GM21423 (cell line): ENCODE measurements at regions not wholly inside any gene's neighbourhood (a gene's known extent, or its start where the extent isn't known, plus 50 kb on each side); places are given as distances from the start of the nearest gene placed in this dataset.
"Not testable (repeated sequence)": the region's sequence is repeated elsewhere in the genome, so short reads cannot be mapped to it uniquely, and the experiment has no call there.

Source experiments
- ATAC-seq: cut with Tn5 transposase; IDR thresholded peaks from one replicate; pipeline ENCODE4 v1.9.1; 2021; ENCODE audit warnings: mild to moderate bottlenecking, moderate library complexity; ENCODE audit not compliant: unreplicated experiment

- ATAC-seq = no peak
Measured at GRCh38 chr19:13652810-13653590, 111.3 kb upstream of the MRI1 start.

- ATAC-seq = no peak
Measured at GRCh38 chr19:13646758-13647157, 117.6 kb upstream of the MRI1 start.

DNA sequence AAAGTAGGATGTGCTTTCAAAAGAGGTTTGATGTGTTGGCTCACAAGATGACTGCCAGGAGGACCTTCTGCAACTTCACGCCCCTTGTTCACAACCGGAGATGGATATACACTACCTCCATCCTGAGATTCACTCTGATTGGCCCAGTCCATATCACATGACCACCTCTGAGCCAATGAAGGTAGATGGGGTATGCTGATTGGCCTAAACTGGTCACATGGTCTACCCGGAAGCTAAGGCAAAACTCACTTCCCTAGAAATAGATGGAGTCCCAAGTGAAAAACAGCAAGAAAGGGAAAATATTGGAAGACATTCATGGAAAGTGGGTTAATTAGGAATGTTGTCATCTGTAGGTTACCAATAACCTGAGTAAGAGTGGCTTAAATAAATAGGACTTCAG, 119.7 kb upstream of the MRI1 start:
- no peak for ATAC-seq

GRCh38 chr19:13640611-13641010, 123.7 kb upstream of the MRI1 start:
- ATAC-seq = no peak

GRCh38 chr19:13639342-13639929, 124.9 kb upstream of the MRI1 start:
- no peak for ATAC-seq

DNA sequence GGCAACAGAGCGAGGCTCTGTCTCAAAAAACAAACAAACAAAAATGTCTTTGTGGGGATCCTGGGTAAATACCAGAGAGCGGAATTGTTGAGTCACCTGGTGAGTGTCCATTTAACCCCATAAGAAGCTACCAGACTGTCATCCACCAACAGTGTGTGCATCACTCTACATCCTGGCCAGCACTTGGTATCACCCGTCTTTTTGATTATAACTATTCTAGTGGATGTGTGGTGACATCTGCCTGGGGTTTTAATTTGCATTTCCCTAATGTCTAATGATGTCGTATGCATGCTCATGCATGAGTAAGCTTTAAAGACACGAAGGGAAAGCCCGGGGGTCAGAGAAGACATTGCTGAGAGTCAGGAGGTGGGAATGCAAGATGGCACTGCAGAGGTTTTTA, 126.7 kb upstream of the MRI1 start:
- no peak for ATAC-seq

DNA sequence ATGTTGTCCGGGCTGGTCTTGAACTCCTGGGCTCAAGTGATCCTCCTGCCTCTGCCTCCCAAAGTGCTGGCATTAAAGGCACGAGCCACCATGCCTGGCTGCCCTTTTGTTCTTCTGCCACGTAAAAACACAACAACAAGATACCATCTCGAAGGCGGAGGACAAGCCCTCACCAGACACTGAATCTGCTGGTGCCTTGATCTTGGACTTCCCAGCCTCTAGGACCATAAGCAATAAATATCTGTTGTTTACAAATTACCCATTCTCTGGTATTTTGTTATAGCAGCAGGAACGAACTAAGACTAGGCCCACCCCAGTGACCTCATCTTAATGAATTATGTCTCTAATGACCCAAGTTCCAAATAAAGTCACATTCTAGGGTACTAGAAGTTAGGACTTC, 128.4 kb upstream of the CACNA1A start:
- ATAC-seq = no peak

GRCh38 chr19:13633522-13633922, 127.2 kb upstream of the CACNA1A start:
- ATAC-seq = no peak

DNA sequence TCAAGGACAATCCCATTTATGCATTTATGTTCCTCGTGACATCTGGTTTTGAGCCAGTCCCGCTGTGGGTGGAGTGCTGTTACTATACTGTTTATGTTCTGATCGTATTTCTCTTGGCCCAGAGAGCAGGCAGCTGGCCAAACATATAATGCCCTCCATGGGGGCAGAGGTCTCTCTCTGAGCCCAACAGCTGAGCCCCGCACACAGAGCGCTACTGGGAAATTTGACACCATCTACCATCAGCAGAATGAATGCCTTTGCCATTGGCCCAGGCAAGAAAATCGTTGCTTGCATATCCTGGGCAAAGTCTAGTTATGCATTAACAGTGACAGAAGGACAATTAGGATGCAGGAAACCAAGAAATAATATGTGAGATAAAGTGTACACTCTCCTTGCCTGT, 126.8 kb upstream of the CACNA1A start:
- no peak for ATAC-seq

DNA sequence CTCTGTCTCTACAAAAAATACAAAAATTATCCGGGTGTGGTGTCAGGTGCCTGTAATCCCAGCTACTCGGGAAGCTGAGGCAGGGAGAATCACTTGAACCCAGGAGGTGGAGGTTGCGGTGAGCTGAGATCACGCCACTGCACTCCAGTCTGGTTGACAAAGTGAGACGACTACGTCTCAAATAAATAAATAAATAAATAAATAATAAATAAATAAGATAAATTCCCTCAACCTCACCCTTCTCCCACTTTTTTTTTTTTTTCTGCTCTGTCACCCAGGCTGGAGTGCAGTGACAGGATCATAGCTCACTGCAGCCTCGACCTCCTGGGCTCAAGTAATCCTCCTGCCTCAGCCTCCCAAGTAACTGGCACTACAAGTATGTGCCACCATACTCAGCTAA, 125.9 kb upstream of the CACNA1A start:
- not testable (repeated sequence) for ATAC-seq

- ATAC-seq = no peak
Measured at GRCh38 chr19:13629687-13630357, 123.5 kb upstream of the CACNA1A start.

DNA sequence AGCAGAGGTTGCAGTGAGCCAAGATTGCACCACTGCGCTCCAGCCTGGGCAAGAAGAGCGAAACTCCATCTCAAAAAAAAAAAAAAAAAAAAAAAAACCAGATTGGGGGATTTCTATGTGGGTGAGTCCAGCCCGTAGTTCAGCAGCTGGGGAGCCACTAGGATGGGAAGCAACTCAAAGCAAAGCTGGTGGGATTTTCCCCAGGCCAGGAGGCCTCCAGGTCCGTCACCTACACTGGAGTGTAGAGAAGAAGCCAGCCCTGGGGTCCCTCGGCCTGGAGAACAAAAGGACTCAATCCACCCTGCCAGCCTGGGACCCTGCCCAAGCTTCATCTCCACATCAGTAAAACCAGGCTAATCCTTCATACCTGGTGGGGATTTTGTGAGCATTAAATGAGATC, 121.3 kb upstream of the CACNA1A start:
- ATAC-seq = no peak

GRCh38 chr19:13623716-13624710, 117.7 kb upstream of the CACNA1A start:
- ATAC-seq = no peak

- no peak for ATAC-seq
Measured at GRCh38 chr19:13622766-13623715, 116.8 kb upstream of the CACNA1A start.

DNA sequence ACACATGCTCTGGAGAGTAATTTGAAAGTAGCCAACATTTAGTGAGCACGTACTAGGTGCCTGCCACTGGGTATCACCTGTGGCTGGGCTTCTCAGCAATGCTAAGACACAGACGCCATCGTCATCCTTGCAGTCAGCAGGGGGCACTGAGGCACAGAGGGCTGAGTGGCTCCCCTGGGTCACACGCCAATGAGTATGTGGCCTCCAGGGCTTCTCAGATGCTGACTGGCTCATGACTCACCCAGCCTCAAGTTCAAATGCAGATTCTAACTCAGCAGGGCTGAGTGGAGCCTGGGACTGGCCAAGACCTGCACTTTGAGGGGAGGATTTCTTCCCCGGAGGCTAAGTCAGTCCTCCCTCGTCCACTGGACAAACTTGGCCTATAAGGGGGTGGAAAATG, 115.1 kb upstream of the CACNA1A start:
- ATAC-seq = no peak

DNA sequence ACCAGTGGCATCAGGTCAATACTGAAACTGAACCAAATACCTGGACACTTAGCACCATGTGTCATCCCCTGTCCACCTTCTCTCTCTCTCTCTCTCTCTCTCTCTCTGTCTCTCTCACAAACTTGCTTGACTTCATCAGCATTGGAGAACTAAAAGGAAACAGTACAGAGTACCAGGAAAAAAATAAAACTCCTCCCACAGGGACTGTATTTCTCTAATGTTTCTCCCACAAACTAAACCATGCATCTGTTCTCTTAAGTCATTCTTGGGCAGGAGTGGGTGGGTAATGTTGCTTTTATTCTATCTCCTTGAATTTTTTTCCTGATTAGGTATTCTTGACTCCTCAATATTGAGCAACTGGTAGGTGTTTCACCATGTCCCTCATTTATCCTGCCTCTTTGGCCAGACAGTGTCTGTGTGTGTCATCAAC, 112.9 kb upstream of the CACNA1A start:
- ATAC-seq = no peak

DNA sequence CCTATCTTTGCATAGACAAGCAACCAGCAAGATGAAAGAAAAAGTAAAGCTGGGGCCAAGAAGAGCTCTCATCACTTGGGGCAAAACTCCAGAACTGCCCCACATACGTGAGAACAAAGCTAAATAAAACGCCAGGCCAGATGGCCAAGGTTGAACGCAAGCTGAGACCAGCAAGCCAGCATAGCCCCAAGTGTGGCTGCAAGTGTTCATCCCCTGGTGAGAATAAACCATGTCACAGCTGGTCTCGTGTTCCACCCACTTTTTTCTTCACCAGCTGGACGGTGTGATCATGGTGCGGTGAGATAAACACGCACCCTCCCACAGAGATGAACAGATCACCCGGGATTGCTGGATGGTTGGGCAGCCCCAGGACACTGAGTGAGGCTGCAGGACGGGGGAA, 109.6 kb upstream of the CACNA1A start:
- no peak for ATAC-seq

DNA sequence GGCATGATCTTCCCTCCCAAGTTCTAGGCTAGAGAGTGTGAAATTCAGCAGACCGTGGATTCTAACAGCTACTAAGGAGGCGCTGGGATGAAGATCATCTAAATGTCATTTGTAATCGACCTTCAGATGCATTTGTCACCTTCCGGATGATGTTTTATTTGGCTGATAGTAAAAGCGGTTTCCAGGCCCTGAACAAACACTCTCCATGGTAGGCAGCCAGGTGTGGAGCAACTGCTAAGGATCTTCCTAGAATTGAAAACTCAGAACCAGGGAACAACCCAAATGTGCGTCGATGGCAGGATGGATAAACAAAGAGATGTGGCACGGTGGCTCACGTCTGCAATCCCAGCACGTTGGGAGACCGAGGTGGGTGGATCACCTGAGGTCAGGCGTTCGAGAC, 107.2 kb upstream of the CACNA1A start:
- no peak for ATAC-seq

DNA sequence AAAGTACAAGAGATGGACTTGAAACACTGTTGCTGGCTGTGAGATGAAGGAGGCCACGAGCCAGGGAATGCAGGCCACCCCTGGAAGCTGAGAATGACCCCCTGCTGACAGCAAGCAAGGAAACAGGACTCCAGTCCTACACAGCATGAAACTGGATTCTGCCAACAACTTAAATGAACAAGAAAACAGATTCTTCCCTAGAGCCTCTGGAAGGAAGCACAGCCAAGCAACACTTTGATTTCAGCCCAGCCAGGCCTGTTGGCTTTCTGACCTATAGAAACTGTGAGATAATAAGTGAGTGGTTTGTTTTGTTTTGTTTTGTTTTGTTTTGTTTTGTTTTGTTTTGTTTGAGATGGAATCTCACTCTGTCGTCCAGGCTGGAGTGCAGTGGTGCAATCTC, 105.3 kb upstream of the CACNA1A start:
- no peak for ATAC-seq
